ENCODE measurements at regions not wholly inside any gene's neighbourhood (a gene's known extent, or its start where the extent isn't known, plus 50 kb on each side); places are given as distances from the start of the nearest gene placed in this dataset.

DNA sequence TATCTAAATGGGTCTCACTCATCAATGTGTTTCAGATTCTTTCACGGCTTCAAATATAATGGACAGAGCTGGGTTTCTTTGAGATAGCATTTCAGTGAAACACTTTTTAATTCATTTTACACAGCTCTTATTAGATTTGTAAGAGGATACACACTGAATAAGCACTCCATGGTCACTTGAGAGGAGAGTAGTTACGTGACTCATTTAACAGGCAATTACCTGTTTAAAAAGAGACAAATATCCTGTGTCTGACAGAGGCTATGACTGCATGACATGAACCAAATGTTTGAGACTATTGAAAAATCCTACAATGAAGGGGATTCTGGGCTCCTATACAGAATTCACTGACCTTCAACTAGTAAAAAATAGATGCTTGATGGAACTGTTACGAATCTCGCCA is 786.9 kb downstream of the EPHA4 start:
- TF ChIP-seq, protein P1, sequence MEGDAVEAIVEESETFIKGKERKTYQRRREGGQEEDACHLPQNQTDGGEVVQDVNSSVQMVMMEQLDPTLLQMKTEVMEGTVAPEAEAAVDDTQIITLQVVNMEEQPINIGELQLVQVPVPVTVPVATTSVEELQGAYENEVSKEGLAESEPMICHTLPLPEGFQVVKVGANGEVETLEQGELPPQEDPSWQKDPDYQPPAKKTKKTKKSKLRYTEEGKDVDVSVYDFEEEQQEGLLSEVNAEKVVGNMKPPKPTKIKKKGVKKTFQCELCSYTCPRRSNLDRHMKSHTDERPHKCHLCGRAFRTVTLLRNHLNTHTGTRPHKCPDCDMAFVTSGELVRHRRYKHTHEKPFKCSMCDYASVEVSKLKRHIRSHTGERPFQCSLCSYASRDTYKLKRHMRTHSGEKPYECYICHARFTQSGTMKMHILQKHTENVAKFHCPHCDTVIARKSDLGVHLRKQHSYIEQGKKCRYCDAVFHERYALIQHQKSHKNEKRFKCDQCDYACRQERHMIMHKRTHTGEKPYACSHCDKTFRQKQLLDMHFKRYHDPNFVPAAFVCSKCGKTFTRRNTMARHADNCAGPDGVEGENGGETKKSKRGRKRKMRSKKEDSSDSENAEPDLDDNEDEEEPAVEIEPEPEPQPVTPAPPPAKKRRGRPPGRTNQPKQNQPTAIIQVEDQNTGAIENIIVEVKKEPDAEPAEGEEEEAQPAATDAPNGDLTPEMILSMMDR (IDR thresholded peaks at IDR 0.05; ENCODE audit: extremely low read depth, low read depth, low read length) = no peak
- no peak for DNase-seq (ENCODE audit: insufficient read length, low spot score, missing footprints)
- H3K4me2 ChIP-seq (ENCODE audit: insufficient read depth, low read length) = no peak overlapping the region
- no peaks in the 10 kb centered on the region for H3K4me1 ChIP-seq (ENCODE audit: insufficient read depth, low read length)
- no peak overlapping the region for H3K4me3 ChIP-seq (ENCODE audit: insufficient read depth, low read length)
- H3K9me3 ChIP-seq (ENCODE audit: low read depth, low read length) = no peaks in the 10 kb centered on the region
- H4K20me1 ChIP-seq (ENCODE audit: insufficient read depth, low read length) = no peaks in the 10 kb centered on the region
- H2AFZ ChIP-seq (ENCODE audit: low read length) = no peak overlapping the region
- no peaks in the 10 kb centered on the region for H3K79me2 ChIP-seq (ENCODE audit: insufficient read depth, low read length)
- H3K27me3 ChIP-seq (ENCODE audit: insufficient read depth, low read length) = no peaks in the 10 kb centered on the region
- no peaks in the 10 kb centered on the region for H3K36me3 ChIP-seq (ENCODE audit: insufficient read depth, low read length)
- no peak overlapping the region for H3K27ac ChIP-seq (ENCODE audit: low read depth, low read length)

DNA sequence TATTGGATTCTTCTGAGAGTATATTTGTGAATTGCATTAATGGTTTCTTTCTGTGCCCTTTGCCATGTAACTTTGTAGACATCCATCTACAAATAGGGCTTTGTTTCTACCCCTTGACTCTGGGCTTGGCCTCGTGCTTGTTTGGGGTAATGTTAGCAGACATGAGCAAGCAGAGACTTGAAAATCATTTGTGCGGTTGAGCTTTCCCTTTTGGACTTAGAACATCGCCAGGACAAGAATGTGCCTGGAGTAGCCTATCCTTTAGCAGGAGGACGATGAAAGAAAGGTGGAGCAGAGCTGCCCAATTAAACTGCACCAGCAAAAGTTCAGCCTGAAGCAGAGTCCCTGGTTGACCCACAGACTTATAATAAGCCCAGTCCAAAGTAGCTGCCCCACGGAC is 785.9 kb downstream of the EPHA4 start:
- no peaks in the 10 kb centered on the region for H3K9me3 ChIP-seq (ENCODE audit: low read depth, low read length)
- no peak overlapping the region for H3K27ac ChIP-seq (ENCODE audit: low read depth, low read length)
- H3K4me1 ChIP-seq (ENCODE audit: insufficient read depth, low read length) = no peaks in the 10 kb centered on the region
- no peaks in the 10 kb centered on the region for H4K20me1 ChIP-seq (ENCODE audit: insufficient read depth, low read length)
- no peaks in the 10 kb centered on the region for H3K27me3 ChIP-seq (ENCODE audit: insufficient read depth, low read length)
- H3K79me2 ChIP-seq (ENCODE audit: insufficient read depth, low read length) = no peaks in the 10 kb centered on the region
- DNase-seq (ENCODE audit: insufficient read length, low spot score, missing footprints) = no peak
- no peak overlapping the region for H3K4me3 ChIP-seq (ENCODE audit: insufficient read depth, low read length)
- TF ChIP-seq, protein P1 (IDR thresholded peaks at IDR 0.05; ENCODE audit: extremely low read depth, low read depth, low read length) = no peak
- no peak overlapping the region for H3K4me2 ChIP-seq (ENCODE audit: insufficient read depth, low read length)
- no peak overlapping the region for H2AFZ ChIP-seq (ENCODE audit: low read length)
- no peaks in the 10 kb centered on the region for H3K36me3 ChIP-seq (ENCODE audit: insufficient read depth, low read length)

DNA sequence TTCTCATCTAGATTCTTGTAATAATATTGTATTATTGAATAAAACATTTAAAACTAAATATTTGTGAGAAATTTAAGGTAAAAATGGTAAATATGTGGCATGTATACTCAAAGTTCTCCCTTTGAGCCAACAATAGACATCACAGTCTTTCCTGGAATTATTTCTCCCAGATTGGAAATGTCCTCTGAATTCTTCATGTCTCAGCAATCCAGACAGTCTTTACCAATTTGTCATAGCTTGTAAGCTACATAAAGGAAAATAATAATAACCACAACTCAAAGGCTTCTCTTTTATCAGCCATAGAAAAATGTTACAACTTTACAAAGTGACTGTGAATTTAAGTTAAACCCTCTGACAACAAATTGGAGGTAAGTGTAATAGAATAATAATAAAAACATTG is 784.9 kb downstream of the EPHA4 start:
- H3K4me3 ChIP-seq (ENCODE audit: insufficient read depth, low read length) = no peak overlapping the region
- H3K4me1 ChIP-seq (ENCODE audit: insufficient read depth, low read length) = no peaks in the 10 kb centered on the region
- no peaks in the 10 kb centered on the region for H4K20me1 ChIP-seq (ENCODE audit: insufficient read depth, low read length)
- no peak overlapping the region for H3K27ac ChIP-seq (ENCODE audit: low read depth, low read length)
- no peaks in the 10 kb centered on the region for H3K79me2 ChIP-seq (ENCODE audit: insufficient read depth, low read length)
- TF ChIP-seq, protein P1 (IDR thresholded peaks at IDR 0.05; ENCODE audit: extremely low read depth, low read depth, low read length) = no peak
- H3K36me3 ChIP-seq (ENCODE audit: insufficient read depth, low read length) = no peaks in the 10 kb centered on the region
- no peak for DNase-seq (ENCODE audit: insufficient read length, low spot score, missing footprints)
- no peaks in the 10 kb centered on the region for H3K9me3 ChIP-seq (ENCODE audit: low read depth, low read length)
- H3K4me2 ChIP-seq (ENCODE audit: insufficient read depth, low read length) = no peak overlapping the region
- H3K27me3 ChIP-seq (ENCODE audit: insufficient read depth, low read length) = no peaks in the 10 kb centered on the region
- no peak overlapping the region for H2AFZ ChIP-seq (ENCODE audit: low read length)

DNA sequence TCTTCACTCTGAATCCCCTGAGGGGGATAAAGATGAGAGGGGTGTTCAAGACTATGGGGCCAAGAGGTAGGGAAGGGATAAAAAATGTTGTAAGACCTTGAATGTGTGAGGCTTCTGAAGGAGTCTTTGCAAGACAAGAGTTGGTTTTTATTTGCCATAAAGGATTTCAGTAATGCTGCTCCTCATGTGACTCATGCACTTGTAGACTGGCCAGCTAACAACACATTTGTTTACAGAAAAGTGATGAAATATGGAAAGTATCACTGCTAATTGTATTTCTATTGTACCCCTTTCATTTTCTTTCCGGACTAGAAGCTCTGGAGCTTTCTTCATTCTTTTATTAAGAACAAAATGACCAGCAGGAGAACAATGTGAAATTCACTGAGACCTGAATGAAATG is 782.1 kb downstream of the EPHA4 start:
- no peaks in the 10 kb centered on the region for H3K4me1 ChIP-seq (ENCODE audit: insufficient read depth, low read length)
- no peak for DNase-seq (ENCODE audit: insufficient read length, low spot score, missing footprints)
- no peaks in the 10 kb centered on the region for H3K36me3 ChIP-seq (ENCODE audit: insufficient read depth, low read length)
- no peaks in the 10 kb centered on the region for H3K9me3 ChIP-seq (ENCODE audit: low read depth, low read length)
- no peak overlapping the region for H3K4me3 ChIP-seq (ENCODE audit: insufficient read depth, low read length)
- H3K27me3 ChIP-seq (ENCODE audit: insufficient read depth, low read length) = no peaks in the 10 kb centered on the region
- no peak overlapping the region for H3K4me2 ChIP-seq (ENCODE audit: insufficient read depth, low read length)
- H2AFZ ChIP-seq (ENCODE audit: low read length) = no peak overlapping the region
- H3K79me2 ChIP-seq (ENCODE audit: insufficient read depth, low read length) = no peaks in the 10 kb centered on the region
- H4K20me1 ChIP-seq (ENCODE audit: insufficient read depth, low read length) = no peaks in the 10 kb centered on the region
- H3K27ac ChIP-seq (ENCODE audit: low read depth, low read length) = no peak overlapping the region
- TF ChIP-seq, protein P1 (IDR thresholded peaks at IDR 0.05; ENCODE audit: extremely low read depth, low read depth, low read length) = no peak
